OCI-LY7 (cell line): ENCODE measurements at regions not wholly inside any gene's neighbourhood (a gene's known extent, or its start where the extent isn't known, plus 50 kb on each side); places are given as distances from the start of the nearest gene placed in this dataset.

ENCODE experiments used
- EZH2phosphoT487 ChIP-seq: fragments of 200-600 bp; sonication (generic); IDR thresholded peaks from 2 replicates; pipeline ENCODE4 v1.6.1; 2018; ENCODE audit warnings: low read depth, borderline replicate concordance, mild to moderate bottlenecking, mixed run types, antibody characterized with exemption, low read length, moderate library complexity, mixed read lengths
- TF ChIP-seq, protein P1 (sequence below): fragments of 200-600 bp; sonication (generic); conservative IDR thresholded peaks from 2 replicates; pipeline ENCODE4 v1.5.1; 2014; ENCODE audit warnings: mild to moderate bottlenecking, antibody characterized with exemption, low read length, moderate library complexity, mixed read lengths

- TF ChIP-seq, protein P1, sequence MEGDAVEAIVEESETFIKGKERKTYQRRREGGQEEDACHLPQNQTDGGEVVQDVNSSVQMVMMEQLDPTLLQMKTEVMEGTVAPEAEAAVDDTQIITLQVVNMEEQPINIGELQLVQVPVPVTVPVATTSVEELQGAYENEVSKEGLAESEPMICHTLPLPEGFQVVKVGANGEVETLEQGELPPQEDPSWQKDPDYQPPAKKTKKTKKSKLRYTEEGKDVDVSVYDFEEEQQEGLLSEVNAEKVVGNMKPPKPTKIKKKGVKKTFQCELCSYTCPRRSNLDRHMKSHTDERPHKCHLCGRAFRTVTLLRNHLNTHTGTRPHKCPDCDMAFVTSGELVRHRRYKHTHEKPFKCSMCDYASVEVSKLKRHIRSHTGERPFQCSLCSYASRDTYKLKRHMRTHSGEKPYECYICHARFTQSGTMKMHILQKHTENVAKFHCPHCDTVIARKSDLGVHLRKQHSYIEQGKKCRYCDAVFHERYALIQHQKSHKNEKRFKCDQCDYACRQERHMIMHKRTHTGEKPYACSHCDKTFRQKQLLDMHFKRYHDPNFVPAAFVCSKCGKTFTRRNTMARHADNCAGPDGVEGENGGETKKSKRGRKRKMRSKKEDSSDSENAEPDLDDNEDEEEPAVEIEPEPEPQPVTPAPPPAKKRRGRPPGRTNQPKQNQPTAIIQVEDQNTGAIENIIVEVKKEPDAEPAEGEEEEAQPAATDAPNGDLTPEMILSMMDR = no peak
- TF ChIP-seq EZH2phosphoT487 = no peak
These were observed 372.8 kb downstream of the PLK2 start for GRCh38 chr5:58087123-58087522.
